ENCODE measurements at regions not wholly inside any gene's neighbourhood (a gene's known extent, or its start where the extent isn't known, plus 50 kb on each side); places are given as distances from the start of the nearest gene placed in this dataset.

GRCh38 chr3:110901536-110901935 is 170.1 kb upstream of the NECTIN3 start:
- POLR2A ChIA-PET = interaction anchor here (0.6 kb wide), 1 partner anchor 21 kb away, joined by 3 read pairs; no protein-coding TSS in a partner anchor
- Histone ChIP-seq H4K20me1 (ENCODE audit: insufficient read depth, low read length) (no peaks in the 10 kb centered on the region), H3K27ac (ENCODE audit: low read depth, low read length, poor library complexity, severe bottlenecking) (no peak overlapping the region), H3K36me3 (ENCODE audit: insufficient read depth, low read length) (no peaks in the 10 kb centered on the region), H2AFZ (ENCODE audit: low read length) (no peak overlapping the region), H3K9me3 (ENCODE audit: low read length) (no peaks in the 10 kb centered on the region), H3K4me3 (ENCODE audit: low read depth, low read length, poor library complexity, severe bottlenecking) (no peak overlapping the region), H3K4me1 (ENCODE audit: insufficient read depth, low read length, poor library complexity, severe bottlenecking) (no peaks in the 10 kb centered on the region), H3K79me2 (ENCODE audit: insufficient read depth, low read depth, low read length) (no peaks in the 10 kb centered on the region), H3K4me2 (ENCODE audit: low read length) (no peak overlapping the region), H3K9me2 (ENCODE audit: insufficient read depth, low read length) (no peaks in the 10 kb centered on the region)
- intact Hi-C loops (cut with micrococcal nuclease; ENCODE audit: unreplicated experiment) = no loop called here
- BruUV-seq (replicated peaks) = no TSS peak
- no peak for DNase-seq (ENCODE audit: low spot score)
- CTCF ChIA-PET (ENCODE audit: unreplicated experiment) = no interaction called here
- TF ChIP-seq EZH2phosphoT487 (IDR thresholded peaks at IDR 0.05; ENCODE audit: borderline replicate concordance, low read depth, low read length) = no peak
- no peak for TF ChIP-seq CTCF (conservative IDR thresholded peaks at IDR 0.05; ENCODE audit: low read length)

- ChIA-PET POLR2A (no interaction called here), CTCF (ENCODE audit: unreplicated experiment) (no interaction called here)
- Histone ChIP-seq H3K79me2 (ENCODE audit: insufficient read depth, low read depth, low read length) (no peaks in the 10 kb centered on the region), H3K27ac (ENCODE audit: low read depth, low read length, poor library complexity, severe bottlenecking) (no peak overlapping the region), H3K9me3 (ENCODE audit: low read length) (no peaks in the 10 kb centered on the region), H3K9me2 (ENCODE audit: insufficient read depth, low read length) (no peaks in the 10 kb centered on the region), H3K4me2 (ENCODE audit: low read length) (no peak overlapping the region), H3K4me3 (ENCODE audit: low read depth, low read length, poor library complexity, severe bottlenecking) (no peak overlapping the region), H3K4me1 (ENCODE audit: insufficient read depth, low read length, poor library complexity, severe bottlenecking) (no peaks in the 10 kb centered on the region), H2AFZ (ENCODE audit: low read length) (no peak overlapping the region), H3K36me3 (ENCODE audit: insufficient read depth, low read length) (no peaks in the 10 kb centered on the region), H4K20me1 (ENCODE audit: insufficient read depth, low read length) (no peaks in the 10 kb centered on the region)
- no TSS peak for BruUV-seq (replicated peaks)
- no peak for TF ChIP-seq CTCF (conservative IDR thresholded peaks at IDR 0.05; ENCODE audit: low read length)
- no peak for TF ChIP-seq EZH2phosphoT487 (IDR thresholded peaks at IDR 0.05; ENCODE audit: borderline replicate concordance, low read depth, low read length)
- intact Hi-C loops (cut with micrococcal nuclease; ENCODE audit: unreplicated experiment) = no loop called here
- DNase-seq (ENCODE audit: low spot score) = no peak
These were observed 169.0 kb upstream of the NECTIN3 start for GRCh38 chr3:110902453-110903085.

DNA sequence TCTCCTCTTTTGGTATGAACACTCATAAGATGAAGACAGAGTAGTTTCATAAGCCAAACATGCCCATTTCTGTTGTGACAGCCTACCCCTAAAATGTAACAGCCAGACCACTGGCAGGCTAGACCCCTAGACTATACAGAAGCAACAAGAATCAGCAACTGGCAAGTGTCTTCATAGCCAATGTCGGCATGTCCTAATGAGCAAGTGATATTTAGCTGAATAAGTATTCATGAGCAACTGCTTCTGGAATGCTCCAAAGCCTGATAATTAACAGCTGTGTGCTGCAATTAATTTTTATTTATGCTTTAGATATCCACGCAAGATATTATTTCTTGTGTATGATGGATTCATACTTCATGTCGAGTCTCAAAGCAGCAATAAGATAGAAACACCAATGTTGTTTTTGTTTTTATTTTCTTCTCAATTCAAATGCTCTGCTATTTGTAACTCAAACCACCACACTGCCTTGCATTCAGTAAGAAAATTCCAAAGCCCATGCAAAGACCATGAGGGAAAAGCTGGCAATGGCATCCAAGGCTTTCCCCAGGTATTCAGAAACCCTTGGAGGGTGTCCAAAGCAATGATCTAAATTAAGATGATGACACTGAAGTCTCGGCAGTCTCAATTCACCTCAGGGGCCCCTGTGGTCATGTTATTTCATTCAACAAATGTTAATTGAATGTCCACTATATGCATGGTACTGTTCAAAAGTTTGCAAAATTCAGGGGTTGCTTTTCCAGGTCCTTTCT is 167.7 kb upstream of the NECTIN3 start:
- no peaks in the 10 kb centered on the region for H3K4me1 ChIP-seq (ENCODE audit: insufficient read depth, low read length, poor library complexity, severe bottlenecking)
- no peaks in the 10 kb centered on the region for H3K79me2 ChIP-seq (ENCODE audit: insufficient read depth, low read depth, low read length)
- no peak overlapping the region for H2AFZ ChIP-seq (ENCODE audit: low read length)
- no peaks in the 10 kb centered on the region for H3K9me3 ChIP-seq (ENCODE audit: low read length)
- DNase-seq (ENCODE audit: low spot score) = no peak
- no peak overlapping the region for H3K4me2 ChIP-seq (ENCODE audit: low read length)
- H4K20me1 ChIP-seq (ENCODE audit: insufficient read depth, low read length) = no peaks in the 10 kb centered on the region
- no peaks in the 10 kb centered on the region for H3K9me2 ChIP-seq (ENCODE audit: insufficient read depth, low read length)
- TF ChIP-seq CTCF (conservative IDR thresholded peaks at IDR 0.05; ENCODE audit: low read length) (no peak), EZH2phosphoT487 (IDR thresholded peaks at IDR 0.05; ENCODE audit: borderline replicate concordance, low read depth, low read length) (no peak)
- BruUV-seq (replicated peaks) = no TSS peak
- intact Hi-C loops (cut with micrococcal nuclease; ENCODE audit: unreplicated experiment) = no loop called here
- H3K4me3 ChIP-seq (ENCODE audit: low read depth, low read length, poor library complexity, severe bottlenecking) = no peak overlapping the region
- ChIA-PET POLR2A (no interaction called here), CTCF (ENCODE audit: unreplicated experiment) (no interaction called here)
- H3K27ac ChIP-seq (ENCODE audit: low read depth, low read length, poor library complexity, severe bottlenecking) = no peak overlapping the region
- no peaks in the 10 kb centered on the region for H3K36me3 ChIP-seq (ENCODE audit: insufficient read depth, low read length)
